HG03139 (cell line): ENCODE measurements at regions not wholly inside any gene's neighbourhood (a gene's known extent, or its start where the extent isn't known, plus 50 kb on each side); places are given as distances from the start of the nearest gene placed in this dataset.

Source experiments
- ATAC-seq: cut with Tn5 transposase; IDR thresholded peaks from one replicate; pipeline ENCODE4 v1.9.1; 2021; ENCODE audit not compliant: unreplicated experiment

GRCh38 chr5:142509026-142509425 lies 176.9 kb downstream of the FGF1 start:
- no peak for ATAC-seq

DNA sequence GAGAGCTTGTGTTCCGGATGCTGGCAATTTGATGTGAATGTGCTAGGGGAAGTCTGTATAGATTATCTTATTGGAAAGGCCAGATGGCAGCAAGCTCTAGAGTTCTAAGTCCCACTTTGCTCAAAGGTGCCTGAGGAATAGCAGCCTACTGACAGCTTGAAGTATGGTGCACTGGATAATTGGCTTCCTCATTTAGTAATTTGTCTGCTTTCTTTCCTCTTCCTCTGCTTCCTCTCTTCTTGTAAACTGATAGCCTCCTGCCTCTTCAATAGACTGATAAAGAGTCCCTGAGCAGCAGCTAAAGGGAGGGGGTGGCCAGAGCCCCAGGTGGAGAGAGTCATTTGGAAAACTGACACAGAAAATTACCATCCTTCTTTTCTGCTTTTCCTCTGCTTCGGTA lies 177.3 kb downstream of the FGF1 start:
- ATAC-seq: no peak

DNA sequence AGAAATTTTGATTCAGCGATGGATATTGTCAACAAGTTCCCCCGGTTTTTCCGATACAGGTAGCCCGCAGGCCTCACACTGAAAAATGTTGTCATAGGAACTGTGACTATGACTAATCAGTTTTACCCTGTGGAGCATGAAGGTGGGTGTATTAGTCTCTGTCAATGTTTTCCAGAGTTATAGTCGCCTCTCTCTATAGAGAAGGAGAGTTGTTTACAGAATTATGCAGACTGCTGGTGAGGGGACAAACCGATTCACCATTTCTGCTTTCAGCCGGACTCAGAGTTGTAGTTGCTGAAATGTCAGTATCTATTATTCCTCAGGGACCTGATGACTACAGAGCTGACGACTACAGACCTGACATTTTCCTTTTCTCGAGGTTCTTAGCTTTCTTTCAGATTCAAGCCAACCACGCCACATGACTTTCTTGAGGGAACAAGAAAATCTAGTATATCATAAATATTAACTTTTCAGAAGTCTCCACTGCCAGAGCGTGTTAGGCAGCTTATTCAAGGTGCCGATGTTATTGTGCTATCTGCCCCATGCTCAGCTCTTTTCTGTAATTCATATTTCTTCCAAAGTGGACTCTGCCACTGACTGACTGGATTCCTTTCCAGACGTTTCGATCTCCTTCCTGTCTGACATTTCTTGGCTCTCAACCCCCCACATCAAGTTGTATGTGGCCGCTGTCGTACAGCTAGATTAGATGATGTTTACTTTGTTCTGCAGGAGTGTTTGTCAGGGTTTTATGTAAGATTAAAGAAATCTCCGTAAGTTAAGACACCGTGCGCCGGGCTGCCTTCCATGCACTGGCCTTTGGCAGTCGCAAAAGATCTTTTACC lies 178.1 kb downstream of the FGF1 start:
- peak; percentile 60 for ATAC-seq

DNA sequence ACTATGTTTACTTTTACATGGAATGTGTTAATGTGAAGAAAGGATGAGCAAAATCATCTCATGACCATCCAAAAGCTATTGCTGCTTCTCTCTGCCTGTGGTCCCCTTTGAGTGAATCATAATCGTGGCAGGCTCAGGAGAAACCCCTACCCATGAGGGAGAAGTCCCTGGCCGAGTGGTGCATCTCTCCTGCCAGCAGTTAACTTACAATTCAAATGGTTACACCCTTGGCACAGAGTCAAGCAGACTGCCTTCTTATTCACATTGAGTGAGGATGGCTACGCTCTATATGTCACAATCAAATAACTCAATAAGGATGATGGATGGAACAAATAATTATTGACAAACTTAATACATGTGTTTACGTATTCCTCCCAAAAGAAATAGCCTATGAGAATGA lies 179.1 kb downstream of the FGF1 start:
- no peak for ATAC-seq

- ATAC-seq: no peak
These were observed 179.8 kb downstream of the FGF1 start for GRCh38 chr5:142506046-142506445.

- ATAC-seq: no peak
These were observed 177.1 kb upstream of the SPRY4 start for GRCh38 chr5:142501890-142502289.

DNA sequence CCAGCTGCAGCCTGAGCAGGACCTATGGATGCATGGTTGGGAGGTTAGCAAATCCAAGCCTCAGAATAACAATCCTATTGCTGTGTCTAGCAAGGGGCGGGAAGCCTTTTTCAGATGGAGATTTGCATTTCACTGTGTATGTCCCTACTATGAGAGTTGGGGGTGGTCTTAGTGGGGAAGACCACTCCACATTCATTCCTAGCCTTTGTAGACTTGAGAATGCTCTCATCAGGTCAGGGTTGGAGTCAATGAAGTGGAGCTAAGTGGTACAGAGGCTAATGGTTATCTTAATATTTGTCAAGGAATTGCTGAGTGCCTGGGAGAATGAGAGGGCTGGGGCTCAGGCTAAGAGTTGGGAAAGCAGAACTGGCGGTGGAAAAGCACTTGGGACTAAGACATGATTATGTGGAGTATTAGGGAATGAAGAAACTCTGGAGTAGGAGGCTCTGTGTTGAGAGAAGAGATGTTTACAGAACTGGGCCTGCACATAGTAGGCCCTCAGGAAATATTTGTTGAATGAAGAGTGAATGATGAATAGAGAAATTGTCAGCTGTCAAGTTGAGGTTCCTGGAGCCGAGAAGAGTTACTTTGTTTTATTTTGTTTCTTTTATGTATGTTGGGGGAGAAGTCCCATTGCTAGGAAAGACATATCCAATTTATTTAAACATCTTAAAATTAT lies 175.5 kb upstream of the SPRY4 start:
- ATAC-seq: no peak

DNA sequence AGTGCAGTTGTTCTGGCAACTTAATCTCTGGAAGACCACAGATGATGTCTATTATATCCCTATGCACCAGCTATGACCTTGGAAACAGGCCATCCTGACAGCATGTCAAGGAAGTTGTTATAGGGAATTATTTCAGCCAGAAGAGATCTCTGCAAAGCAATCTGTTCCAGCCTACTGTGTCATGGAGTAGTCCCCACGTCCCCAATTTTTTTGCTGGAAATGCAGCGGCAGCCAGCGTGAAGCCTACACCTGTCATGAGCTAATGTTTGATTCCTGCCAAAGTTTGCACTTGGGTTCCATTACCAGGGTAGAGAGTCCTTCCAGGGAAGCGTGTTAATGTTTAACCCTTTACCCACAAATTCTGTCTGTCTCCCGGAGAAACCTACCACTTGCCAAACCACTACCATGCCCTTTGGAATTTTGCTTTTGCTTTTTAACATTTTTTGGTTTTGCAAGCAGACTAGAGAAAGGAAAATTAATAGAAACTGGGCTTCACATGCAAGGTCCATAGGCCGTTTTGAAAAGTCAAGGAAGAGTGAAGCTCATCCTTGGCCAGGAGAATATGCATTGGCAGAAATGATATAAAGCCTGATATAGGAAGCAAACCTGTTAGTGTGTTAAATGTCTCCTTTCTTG lies 174.9 kb upstream of the SPRY4 start:
- ATAC-seq: no peak

DNA sequence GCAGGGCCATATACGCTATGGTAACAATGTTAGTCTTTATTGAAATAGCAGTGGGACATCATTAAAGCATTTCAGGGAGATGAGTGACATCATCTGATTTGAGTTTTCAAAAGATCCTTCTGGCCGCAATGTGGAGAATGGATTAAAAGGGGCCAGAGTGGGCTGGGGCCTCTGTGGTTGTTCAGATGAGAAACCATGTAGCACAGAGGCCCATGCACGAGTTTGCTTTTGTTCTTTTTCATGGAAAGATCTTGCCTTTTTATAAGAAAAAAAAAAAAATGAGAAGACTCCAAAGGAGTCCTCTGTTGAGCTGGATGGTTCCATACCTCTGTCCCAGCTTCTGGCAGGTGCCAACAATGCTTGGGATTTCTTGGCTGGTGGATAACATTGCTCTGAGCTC lies 173.5 kb upstream of the SPRY4 start:
- no peak for ATAC-seq

DNA sequence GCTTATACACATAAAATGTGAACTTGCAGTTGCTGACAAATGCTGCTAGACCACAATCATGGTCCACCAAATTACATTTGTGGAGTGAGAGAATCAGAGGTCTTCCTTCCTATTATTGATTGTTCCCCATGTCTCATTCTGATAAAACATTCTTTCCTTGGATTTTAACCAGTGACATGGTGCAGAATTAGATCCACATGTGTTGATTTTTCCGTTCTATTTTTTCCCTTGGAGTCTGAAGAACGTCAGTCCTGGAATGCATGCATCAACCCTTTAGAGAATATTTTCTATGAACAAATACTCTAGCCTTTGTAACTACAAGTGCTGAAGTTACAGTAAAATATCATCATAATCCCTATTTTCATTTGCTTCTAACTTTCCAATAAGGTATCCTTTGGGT lies 170.7 kb upstream of the SPRY4 start:
- ATAC-seq: no peak

- ATAC-seq: no peak
These were observed 169.2 kb upstream of the SPRY4 start for GRCh38 chr5:142493875-142494518.

DNA sequence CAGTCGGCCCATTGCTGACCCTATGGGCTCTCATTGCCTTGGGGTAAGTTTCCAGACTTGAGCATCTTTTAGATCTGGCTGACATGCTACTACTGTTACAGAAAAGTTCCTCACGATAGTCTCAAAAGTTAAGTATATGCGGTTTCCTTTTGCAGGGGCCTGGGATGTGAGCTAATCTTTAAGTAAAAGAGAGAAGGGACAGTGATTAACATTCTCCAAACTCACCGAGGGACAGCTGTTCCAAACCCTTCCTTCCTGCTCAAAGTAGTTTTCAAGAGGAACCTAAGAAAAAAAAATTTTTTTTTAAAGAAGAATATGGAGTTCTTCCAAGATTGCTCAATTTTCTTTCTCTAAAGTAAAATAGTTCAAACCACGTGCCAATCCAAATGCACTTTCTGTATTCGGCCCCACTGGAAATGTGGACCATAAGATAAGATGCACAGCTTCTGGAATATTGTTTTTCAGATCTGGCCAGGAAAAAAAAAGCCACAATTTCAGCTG lies 168.0 kb upstream of the SPRY4 start:
- ATAC-seq: no peak

GRCh38 chr5:142491679-142492078 lies 166.9 kb upstream of the SPRY4 start:
- ATAC-seq: no peak

DNA sequence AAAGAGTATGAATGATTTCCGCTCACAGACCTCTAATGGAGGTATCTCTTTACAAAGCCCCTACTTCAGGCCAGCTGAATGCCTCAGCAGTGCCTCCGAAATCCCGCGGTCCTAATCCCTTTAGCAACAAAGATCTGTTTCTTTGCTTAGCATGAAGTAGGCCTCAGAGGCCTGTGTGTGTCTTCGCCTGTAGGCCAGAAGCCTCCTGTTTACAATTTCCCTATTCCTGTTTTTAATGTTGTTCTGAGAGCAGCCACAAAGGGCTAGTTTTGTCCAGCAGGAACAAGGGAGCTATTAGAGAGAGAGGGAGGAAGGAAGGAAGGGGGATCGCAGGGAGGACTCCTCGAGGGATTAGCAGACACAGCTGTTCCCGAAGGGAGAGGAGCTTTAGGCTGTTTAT lies 166.4 kb upstream of the SPRY4 start:
- ATAC-seq: no peak

DNA sequence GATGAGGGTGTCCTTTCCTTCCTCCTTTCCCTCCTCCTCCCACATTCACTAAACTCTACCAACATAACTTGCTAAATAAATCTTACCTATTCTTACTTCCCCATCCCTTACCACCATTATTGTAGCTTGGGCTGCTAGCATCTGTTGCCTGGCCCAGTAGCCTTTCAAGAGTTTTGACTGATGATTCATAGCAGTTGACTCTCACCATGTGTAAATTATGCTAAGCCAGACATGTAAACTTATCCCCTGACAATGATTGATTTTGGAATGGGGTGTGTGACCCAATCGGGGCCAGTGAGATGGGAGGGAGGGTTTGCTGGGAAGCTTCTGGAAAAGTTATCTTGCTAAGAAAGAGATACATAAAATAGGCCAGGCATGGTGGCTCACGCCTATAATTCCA lies 161.8 kb upstream of the SPRY4 start:
- no peak for ATAC-seq

- no peak for ATAC-seq
These were observed 161.2 kb upstream of the SPRY4 start for GRCh38 chr5:142486020-142486419.

DNA sequence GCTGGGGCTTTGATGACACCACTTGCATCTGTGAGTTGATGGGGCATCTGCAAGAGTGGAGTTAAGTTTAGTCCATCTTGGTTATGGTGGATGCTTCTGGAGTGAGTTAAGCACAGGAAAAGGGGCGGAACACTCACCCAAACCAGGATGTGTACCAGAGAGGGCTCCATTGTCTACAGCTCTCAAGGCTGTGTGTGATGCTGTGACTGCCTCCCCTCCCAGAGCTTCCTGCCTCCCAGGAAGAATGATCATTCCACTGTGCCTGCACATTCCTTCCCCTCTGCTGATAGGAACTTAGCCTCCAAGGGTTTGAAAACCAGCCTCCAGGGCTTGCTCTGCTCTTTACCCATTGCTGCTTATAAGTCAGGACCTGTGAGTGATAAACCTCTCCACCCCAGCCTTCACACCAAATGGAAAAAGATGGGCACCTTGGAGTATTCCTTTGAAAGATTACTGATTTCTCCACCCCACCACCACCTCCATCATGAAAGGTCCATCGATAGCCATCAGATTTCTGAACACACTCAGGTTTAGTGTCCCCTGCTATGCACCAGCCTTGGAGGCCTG lies 160.1 kb upstream of the SPRY4 start:
- ATAC-seq: no peak

GRCh38 chr5:142482207-142482606 lies 157.4 kb upstream of the SPRY4 start:
- ATAC-seq: no peak

DNA sequence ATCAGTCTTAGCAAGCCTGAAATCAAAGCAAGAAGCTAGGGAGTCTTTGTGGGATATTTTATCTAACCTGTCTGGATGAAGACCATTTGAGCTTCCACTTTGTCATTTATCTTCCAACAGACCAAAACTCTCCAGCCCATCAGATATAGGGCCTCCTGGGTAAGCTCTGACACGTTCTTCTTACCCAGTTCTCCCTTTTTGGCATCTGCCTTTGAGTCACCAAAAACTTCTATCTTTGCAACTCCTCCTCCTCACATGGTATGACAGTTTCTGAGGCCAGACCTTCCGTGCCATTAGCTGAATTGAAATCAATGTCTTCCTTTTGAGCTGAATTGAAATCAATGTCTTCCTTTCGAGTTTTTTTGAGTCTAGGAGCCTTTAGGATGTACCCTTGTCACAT lies 156.6 kb upstream of the SPRY4 start:
- no peak for ATAC-seq

DNA sequence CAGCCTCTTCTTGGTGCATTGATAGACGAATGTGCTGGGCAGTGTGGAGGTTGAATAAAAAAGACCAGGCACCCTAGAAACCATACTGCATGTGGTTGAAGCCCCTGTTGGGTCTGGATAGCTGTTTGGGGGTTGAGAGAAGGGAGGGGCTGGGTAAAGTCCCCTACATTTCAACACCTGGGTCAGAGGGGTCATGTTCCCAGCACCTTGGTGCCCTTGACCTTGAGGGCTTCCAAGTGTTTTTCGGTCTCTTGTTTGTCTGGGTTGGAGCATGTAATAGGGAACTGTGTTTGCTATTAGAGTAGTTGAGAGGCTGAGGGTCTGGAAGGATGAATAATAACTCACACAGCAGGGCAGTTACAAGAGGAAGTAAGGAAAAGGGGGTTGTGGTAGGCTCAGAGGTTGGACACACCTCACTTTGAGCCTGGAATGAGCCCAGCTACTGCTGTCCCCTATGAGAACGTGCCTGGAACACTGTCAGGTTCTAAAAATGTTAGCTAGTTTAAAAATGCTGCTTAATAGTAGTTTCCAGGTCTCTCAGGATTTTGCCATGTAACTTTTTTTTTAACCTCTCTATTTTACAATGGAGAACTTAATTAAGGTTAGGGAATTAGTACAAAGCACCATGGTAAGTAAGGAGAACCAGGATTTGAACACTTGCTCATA lies 155.2 kb upstream of the SPRY4 start:
- ATAC-seq: no peak

DNA sequence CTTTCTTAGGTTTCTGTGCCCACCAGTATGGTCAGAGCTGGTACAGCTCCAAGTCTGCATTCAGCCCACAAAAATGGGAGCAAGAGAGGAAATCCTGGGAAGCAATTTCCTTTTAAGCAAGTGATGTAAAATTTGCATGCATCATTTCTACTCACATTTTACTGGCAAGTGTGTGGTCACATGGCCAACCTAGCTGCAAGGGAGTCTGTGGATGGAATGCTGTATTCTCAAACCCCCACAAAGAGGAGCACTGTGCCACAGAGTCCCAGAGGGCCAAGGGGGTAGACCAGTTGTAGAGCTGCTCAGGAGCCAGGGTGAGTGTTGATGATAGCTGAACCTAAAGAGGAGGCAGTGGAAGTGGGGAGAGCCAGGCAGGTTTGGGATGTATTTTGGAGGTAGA lies 154.3 kb upstream of the SPRY4 start:
- no peak for ATAC-seq
